Karpas-422 (cell line): ENCODE measurements at regions not wholly inside any gene's neighbourhood (a gene's known extent, or its start where the extent isn't known, plus 50 kb on each side); places are given as distances from the start of the nearest gene placed in this dataset.
"Not testable (repeated sequence)": the region's sequence is repeated elsewhere in the genome, so short reads cannot be mapped to it uniquely, and the experiment has no call there.

Experiments
- DNase-seq: peaks from one replicate; pipeline ENCODE4 v3.0.0-alpha.2; 2015
- H2AFZ ChIP-seq: fragments of 200-600 bp; sonication (generic); 2 replicates; pipeline ENCODE4 v1.6.1; 2014; ENCODE audit warnings: antibody characterized with exemption, low read length, mixed read lengths
- H3K27ac ChIP-seq: fragments of 200-600 bp; sonication (generic); 2 replicates; pipeline ENCODE4 v1.5.1; 2014; ENCODE audit warnings: mild to moderate bottlenecking, low read length, moderate library complexity
- H3K27me3 ChIP-seq: fragments of 200-600 bp; sonication (generic); 2 replicates; pipeline ENCODE4 v1.6.1; 2014; ENCODE audit warnings: low read length, mixed read lengths
- H3K36me3 ChIP-seq: fragments of 200-600 bp; sonication (generic); 2 replicates; pipeline ENCODE4 v1.6.1; 2014; ENCODE audit warnings: low read length, mixed read lengths; ENCODE audit not compliant: insufficient read depth
- H3K4me1 ChIP-seq: fragments of 200-600 bp; sonication (generic); 2 replicates; pipeline ENCODE4 v1.6.1; 2014; ENCODE audit warnings: mild to moderate bottlenecking, low read length, mixed read lengths
- H3K4me2 ChIP-seq: fragments of 200-600 bp; sonication (generic); 2 replicates; pipeline ENCODE4 v1.6.1; 2014; ENCODE audit warnings: low read length, low read depth, mild to moderate bottlenecking; ENCODE audit not compliant: poor library complexity, severe bottlenecking
- H3K4me3 ChIP-seq: fragments of 200-600 bp; sonication (generic); 2 replicates; pipeline ENCODE4 v1.5.1; 2014; ENCODE audit warnings: mild to moderate bottlenecking, antibody characterized with exemption, low read length, mixed read lengths
- H3K79me2 ChIP-seq: fragments of 200-600 bp; sonication (generic); 2 replicates; pipeline ENCODE4 v1.6.1; 2014; ENCODE audit warnings: mild to moderate bottlenecking, low read length, mixed read lengths
- H3K9ac ChIP-seq: fragments of 200-600 bp; sonication (generic); 2 replicates; pipeline ENCODE4 v1.6.0; 2014; ENCODE audit warnings: low read length
- H3K9me2 ChIP-seq: fragments of 200-600 bp; sonication (generic), shearing (Covaris generic); replicated peaks from 2 replicates; pipeline ENCODE4 v1.6.0; 2014; ENCODE audit warnings: mild to moderate bottlenecking, low read length, moderate library complexity; ENCODE audit not compliant: insufficient read depth
- H3K9me3 ChIP-seq: fragments of 300-700, 200-600 bp; sonication (generic); 2 replicates; pipeline ENCODE4 v1.6.1; 2014; ENCODE audit warnings: low read length, mixed read lengths
- H4K20me1 ChIP-seq: fragments of 200-600 bp; sonication (generic); 2 replicates; pipeline ENCODE4 v1.6.1; 2014; ENCODE audit warnings: mild to moderate bottlenecking, antibody characterized with exemption, low read length, low read depth; ENCODE audit not compliant: insufficient read depth

DNA sequence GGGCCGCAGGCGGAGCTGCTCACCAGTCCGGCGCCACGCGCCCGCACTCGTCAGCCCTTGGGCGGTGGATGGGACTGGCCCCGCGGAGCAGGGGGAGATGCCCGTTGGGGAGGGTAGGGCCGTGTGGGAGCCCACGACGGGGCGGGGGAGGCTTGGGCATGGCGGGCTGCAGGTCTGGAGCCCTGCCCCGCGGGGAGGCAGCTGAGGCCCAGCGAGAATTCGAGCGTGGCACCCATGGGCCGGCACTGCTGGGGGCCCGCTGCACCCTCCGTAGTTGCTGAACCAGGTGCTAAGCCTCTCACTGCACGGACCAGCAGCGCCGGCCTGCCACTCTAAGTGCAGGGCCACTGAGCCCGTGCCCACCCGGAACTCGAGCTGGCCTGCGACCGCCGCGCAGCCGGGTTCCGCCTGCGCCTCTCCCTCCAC lies 182.4 kb upstream of the ERBB4 start:
- Histone ChIP-seq H3K4me1 (no peaks in the 10 kb centered on the region), H3K27ac (no peak overlapping the region), H3K4me2 (no peak overlapping the region), H3K9ac (no peak overlapping the region), H4K20me1 (no peaks in the 10 kb centered on the region), H3K27me3 (no peaks in the 10 kb centered on the region), H3K79me2 (no peaks in the 10 kb centered on the region), H3K9me3 (no peaks in the 10 kb centered on the region), H3K4me3 (no peak overlapping the region), H2AFZ (no peak overlapping the region), H3K36me3 (no peaks in the 10 kb centered on the region), H3K9me2 (no peaks in the 10 kb centered on the region)
- no peak for DNase-seq

GRCh38 chr2:212715411-212715810 lies 176.8 kb upstream of the ERBB4 start:
- not testable (repeated sequence) for H2AFZ ChIP-seq, DNase-seq, H3K9ac ChIP-seq, H3K36me3 ChIP-seq, H3K9me3 ChIP-seq, H3K4me2 ChIP-seq, H4K20me1 ChIP-seq, H3K4me3 ChIP-seq, H3K27me3 ChIP-seq, H3K79me2 ChIP-seq, H3K4me1 ChIP-seq, H3K27ac ChIP-seq, H3K9me2 ChIP-seq

DNA sequence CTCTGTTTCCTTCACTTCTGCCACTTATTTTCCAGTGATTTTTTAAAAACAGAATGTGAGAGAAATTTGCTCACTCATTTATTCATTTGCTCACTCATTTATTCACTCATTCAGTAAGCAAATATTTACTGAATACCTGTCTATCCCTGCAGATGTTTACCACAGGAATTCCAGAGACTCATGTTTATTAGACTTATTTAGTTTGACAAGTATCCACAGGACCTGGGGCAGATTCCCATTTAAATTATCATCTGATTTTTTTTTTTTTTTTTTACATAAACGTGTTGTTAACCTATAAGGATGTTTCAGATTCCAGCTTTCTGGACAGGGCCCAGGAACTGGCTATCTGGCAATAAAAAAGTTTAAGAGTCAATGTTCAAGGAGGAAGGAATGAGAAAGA lies 175.1 kb upstream of the ERBB4 start:
- no peak overlapping the region for H3K27ac ChIP-seq
- no peaks in the 10 kb centered on the region for H3K9me2 ChIP-seq
- no peak overlapping the region for H2AFZ ChIP-seq
- no peaks in the 10 kb centered on the region for H3K27me3 ChIP-seq
- no peak overlapping the region for H3K4me3 ChIP-seq
- H3K36me3 ChIP-seq: no peaks in the 10 kb centered on the region
- H3K4me2 ChIP-seq: no peak overlapping the region
- no peaks in the 10 kb centered on the region for H3K4me1 ChIP-seq
- no peak overlapping the region for H3K9ac ChIP-seq
- DNase-seq: no peak
- no peaks in the 10 kb centered on the region for H4K20me1 ChIP-seq
- no peaks in the 10 kb centered on the region for H3K79me2 ChIP-seq
- H3K9me3 ChIP-seq: peaks cover 3% of the 10 kb centered on the region; the same call in 1 of the 2 replicates

GRCh38 chr2:212712991-212713390 lies 174.4 kb upstream of the ERBB4 start:
- no peak overlapping the region for H3K4me2 ChIP-seq
- H3K9me3 ChIP-seq: peaks cover 3% of the 10 kb centered on the region; the same call in 1 of the 2 replicates
- no peak for DNase-seq
- no peaks in the 10 kb centered on the region for H3K4me1 ChIP-seq
- no peaks in the 10 kb centered on the region for H3K79me2 ChIP-seq
- H3K9me2 ChIP-seq: no peaks in the 10 kb centered on the region
- no peak overlapping the region for H3K4me3 ChIP-seq
- H4K20me1 ChIP-seq: no peaks in the 10 kb centered on the region
- H3K9ac ChIP-seq: no peak overlapping the region
- H2AFZ ChIP-seq: no peak overlapping the region
- H3K27ac ChIP-seq: no peak overlapping the region
- H3K36me3 ChIP-seq: no peaks in the 10 kb centered on the region
- H3K27me3 ChIP-seq: no peaks in the 10 kb centered on the region

DNA sequence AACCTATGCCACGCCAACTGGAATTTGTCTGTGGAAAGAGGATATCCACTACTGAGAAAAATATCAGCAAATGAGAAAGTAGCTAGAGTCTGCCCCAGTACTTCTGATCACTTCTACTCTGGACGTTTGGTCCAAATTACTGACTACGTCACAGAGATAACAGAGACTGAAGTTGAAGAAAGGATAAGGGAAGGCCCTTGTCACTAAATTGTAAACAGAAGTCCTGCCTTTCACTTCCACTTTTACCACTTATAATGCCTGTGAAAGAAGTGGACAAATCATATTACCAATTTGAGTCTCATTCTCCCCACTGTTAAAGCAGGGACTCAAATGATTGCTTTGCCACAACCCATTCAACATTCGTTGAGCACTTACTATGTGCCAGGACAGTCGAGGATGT lies 173.9 kb upstream of the ERBB4 start:
- Histone ChIP-seq H3K4me3 (no peak overlapping the region), H4K20me1 (no peaks in the 10 kb centered on the region), H3K27ac (no peak overlapping the region), H3K4me2 (no peak overlapping the region), H3K79me2 (no peaks in the 10 kb centered on the region), H3K27me3 (no peaks in the 10 kb centered on the region), H3K9me3 (peaks cover 3% of the 10 kb centered on the region; the same call in 1 of the 2 replicates), H3K9ac (no peak overlapping the region), H2AFZ (no peak overlapping the region), H3K4me1 (no peaks in the 10 kb centered on the region), H3K36me3 (no peaks in the 10 kb centered on the region), H3K9me2 (no peaks in the 10 kb centered on the region)
- DNase-seq: no peak

- Histone ChIP-seq H3K9me3 (peaks cover 3% of the 10 kb centered on the region; the same call in 1 of the 2 replicates), H4K20me1 (no peaks in the 10 kb centered on the region), H3K36me3 (no peaks in the 10 kb centered on the region), H3K4me1 (no peaks in the 10 kb centered on the region), H3K79me2 (no peaks in the 10 kb centered on the region), H3K27ac (no peak overlapping the region), H3K9ac (no peak overlapping the region), H3K4me3 (no peak overlapping the region), H3K27me3 (no peaks in the 10 kb centered on the region), H2AFZ (no peak overlapping the region), H3K4me2 (no peak overlapping the region), H3K9me2 (no peaks in the 10 kb centered on the region)
- no peak for DNase-seq
These were observed 173.3 kb upstream of the ERBB4 start for GRCh38 chr2:212711856-212712255.

- Histone ChIP-seq H3K27me3 (no peaks in the 10 kb centered on the region), H4K20me1 (no peaks in the 10 kb centered on the region), H3K4me2 (no peak overlapping the region), H3K9me2 (no peaks in the 10 kb centered on the region), H3K27ac (no peak overlapping the region), H3K9me3 (peaks cover 3% of the 10 kb centered on the region; the same call in 1 of the 2 replicates), H3K4me1 (no peaks in the 10 kb centered on the region), H2AFZ (no peak overlapping the region), H3K36me3 (no peaks in the 10 kb centered on the region), H3K9ac (no peak overlapping the region), H3K79me2 (no peaks in the 10 kb centered on the region), H3K4me3 (no peak overlapping the region)
- DNase-seq: no peak
These were observed 170.7 kb upstream of the ERBB4 start for GRCh38 chr2:212709280-212709679.

GRCh38 chr2:212708355-212708754 lies 169.8 kb upstream of the ERBB4 start:
- no peak overlapping the region for H3K4me3 ChIP-seq
- no peak overlapping the region for H3K27ac ChIP-seq
- H3K36me3 ChIP-seq: no peaks in the 10 kb centered on the region

DNA sequence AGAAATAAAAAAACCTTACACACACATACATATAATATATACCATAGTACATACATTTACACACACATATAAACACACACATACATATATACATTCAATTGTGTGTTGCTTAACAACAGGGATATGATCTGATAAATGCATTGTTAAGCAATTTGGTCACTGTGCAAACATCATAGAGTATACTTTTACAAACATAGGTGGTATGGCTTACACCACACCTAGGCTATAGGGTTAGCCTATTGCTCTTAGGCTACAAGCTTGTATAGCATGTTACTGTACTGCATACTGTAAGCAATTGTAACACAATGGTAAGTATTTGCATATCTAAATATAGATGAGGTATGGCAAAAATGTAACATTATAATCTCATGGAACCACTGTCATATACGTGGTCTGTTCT lies 156.8 kb upstream of the ERBB4 start:
- DNase-seq: no peak
- Histone ChIP-seq H3K4me2 (no peak overlapping the region), H4K20me1 (no peaks in the 10 kb centered on the region), H3K27me3 (no peaks in the 10 kb centered on the region), H3K36me3 (no peaks in the 10 kb centered on the region), H3K9me3 (no peaks in the 10 kb centered on the region), H3K9ac (no peak overlapping the region), H3K9me2 (no peaks in the 10 kb centered on the region), H3K4me3 (no peak overlapping the region), H3K4me1 (no peaks in the 10 kb centered on the region), H3K27ac (no peak overlapping the region), H3K79me2 (no peaks in the 10 kb centered on the region), H2AFZ (no peak overlapping the region)

More at GRCh38 chr2:212708355-212708754, 169.8 kb upstream of the ERBB4 start:
- H3K9ac ChIP-seq: no peak overlapping the region
- H4K20me1 ChIP-seq: no peaks in the 10 kb centered on the region
- H3K27me3 ChIP-seq: no peaks in the 10 kb centered on the region
- DNase-seq: no peak
- no peak overlapping the region for H3K4me2 ChIP-seq
- no peak overlapping the region for H2AFZ ChIP-seq
- H3K9me2 ChIP-seq: no peaks in the 10 kb centered on the region
- no peaks in the 10 kb centered on the region for H3K79me2 ChIP-seq
- H3K4me1 ChIP-seq: no peaks in the 10 kb centered on the region
- H3K9me3 ChIP-seq: peaks cover 3% of the 10 kb centered on the region; the same call in 1 of the 2 replicates
